ENCODE measurements at regions not wholly inside any gene's neighbourhood (a gene's known extent, or its start where the extent isn't known, plus 50 kb on each side); places are given as distances from the start of the nearest gene placed in this dataset.

GRCh38 chr9:99628849-99629620 is 192.7 kb upstream of the NR4A3 start:
- POLR2A ChIA-PET (ENCODE audit: partially characterized antibody): no interaction called here
- no peak for TF ChIP-seq SP2 (IDR thresholded peaks at IDR 0.05; ENCODE audit: low read length)
- TF ChIP-seq CHD2 (IDR thresholded peaks at IDR 0.05; ENCODE audit: low read length): no peak
- TF ChIP-seq CTCF (IDR thresholded peaks at IDR 0.05; ENCODE audit: control extremely low read depth in 1 of 3, insufficient read depth in 1 of 3, low read depth in 1 of 3, low read length in 3 of 3): no peak
- TF ChIP-seq TEAD4 (IDR thresholded peaks at IDR 0.05; ENCODE audit: low read depth, low read length): no peak
- TF ChIP-seq RBBP5 (IDR thresholded peaks at IDR 0.05; ENCODE audit: borderline replicate concordance, low read depth, low read length): no peak
- no peak for TF ChIP-seq JUN (IDR thresholded peaks at IDR 0.05; ENCODE audit: low read depth, low read length)
- no peak for TF ChIP-seq EGR1 (IDR thresholded peaks at IDR 0.05; ENCODE audit: borderline replicate concordance, low read depth, low read length)
- TF ChIP-seq POLR2AphosphoS5 (IDR thresholded peaks at IDR 0.05; ENCODE audit: low read depth, low read length): no peak
- TF ChIP-seq TBP (IDR thresholded peaks at IDR 0.05; ENCODE audit: low read depth, low read length): no peak
- no peak for TF ChIP-seq SIRT6 (IDR thresholded peaks at IDR 0.05; ENCODE audit: low read length)
- TF ChIP-seq GABPA (IDR thresholded peaks at IDR 0.05; ENCODE audit: borderline replicate concordance, insufficient read depth, low read length): no peak
- TF ChIP-seq BACH1 (IDR thresholded peaks at IDR 0.05; ENCODE audit: low read length): no peak

More at GRCh38 chr9:99628849-99629620, 192.7 kb upstream of the NR4A3 start:
- H3K23ac ChIP-seq (ENCODE audit: insufficient read length): no peak overlapping the region
- CTCF ChIA-PET (ENCODE audit: partially characterized antibody): no interaction called here
- no peak overlapping the region for H2BK120ac ChIP-seq (replicated peaks; ENCODE audit: low read depth, low read length)
- no peak overlapping the region for H2BK15ac ChIP-seq (ENCODE audit: low read length)
- 81% methylated on average over 3 of the region's 3 CpGs; no CpG with 5 or more reads in 1 of the 2 experiments for WGBS, 2 experiments (ENCODE audit: extremely low coverage in 1 of 2, insufficient coverage in 1 of 2, insufficient read length in 1 of 2, insufficient replicate concordance in 2 of 2, low coverage in 1 of 2, low lambda C conversion rate in 2 of 2, missing lambda C conversion rate in 1 of 2)
- H2BK12ac ChIP-seq (ENCODE audit: low read depth, low read length): no peak overlapping the region
- no peak overlapping the region for H3K14ac ChIP-seq (ENCODE audit: insufficient read length)
- no peak overlapping the region for H3K4me3 ChIP-seq (ENCODE audit: extremely low read depth in 1 of 4, insufficient read depth in 2 of 4, low read depth in 3 of 4, low read length in 4 of 4)
- H3K4me2 ChIP-seq (ENCODE audit: insufficient read depth in 1 of 2, low read depth in 2 of 2, low read length in 2 of 2): no peak overlapping the region
- FAIRE-seq: no peak
- no peak overlapping the region for H3K4ac ChIP-seq (replicated peaks; ENCODE audit: insufficient read length, low read depth, low read length)
- no peaks in the 10 kb centered on the region for H3K79me1 ChIP-seq (ENCODE audit: low read depth, low read length)
- H4K20me1 ChIP-seq (replicated peaks in 1 of 2; ENCODE audit: control insufficient read depth in 1 of 2, insufficient read depth in 2 of 2, low read length in 2 of 2): no peaks in the 10 kb centered on the region
- no peaks in the 10 kb centered on the region for H3K27me3 ChIP-seq (replicated peaks in 1 of 4; ENCODE audit: control insufficient read depth in 3 of 4, extremely low read depth in 1 of 4, insufficient read depth in 3 of 4, low read length in 3 of 4)
- no peaks in the 10 kb centered on the region for H3K36me3 ChIP-seq (ENCODE audit: control insufficient read depth in 2 of 4, insufficient read depth in 4 of 4, low read length in 3 of 4)
- no peaks in the 10 kb centered on the region for H3K4me1 ChIP-seq (replicated peaks in 1 of 4; ENCODE audit: control insufficient read depth in 3 of 4, insufficient read depth in 4 of 4, low read length in 3 of 4)
- H3K79me2 ChIP-seq (ENCODE audit: control insufficient read depth in 1 of 2, insufficient read depth in 2 of 2, low read length in 2 of 2): no peaks in the 10 kb centered on the region
- H3K56ac ChIP-seq (replicated peaks; ENCODE audit: insufficient read length, low read depth, low read length): no peak overlapping the region
- H2BK5ac ChIP-seq (ENCODE audit: low read depth, low read length): no peak overlapping the region
- H3K27ac ChIP-seq (ENCODE audit: low read depth, low read length): no peak overlapping the region
- H4K5ac ChIP-seq (ENCODE audit: insufficient read length, low read depth, low read length): no peak overlapping the region
- H4K91ac ChIP-seq (replicated peaks; ENCODE audit: insufficient read length, low read length): no peak overlapping the region
- H3K9ac ChIP-seq (replicated peaks in 1 of 4; ENCODE audit: extremely low read depth in 1 of 4, low read depth in 3 of 4, low read length in 3 of 4): no peak overlapping the region
- peak overlapping the region; percentile 84; the same call in 1 of the 2 replicates for H2AFZ ChIP-seq (ENCODE audit: low read length)
- H3K18ac ChIP-seq (ENCODE audit: extremely low read depth, low read length): no peak overlapping the region
- no peak overlapping the region for H2BK20ac ChIP-seq (ENCODE audit: low read length)
- no peak for DNase-seq (ENCODE audit: low read depth in 1 of 2, low spot score in 2 of 2)
- H3K23me2 ChIP-seq (ENCODE audit: low read depth, low read length): no peaks in the 10 kb centered on the region
- no peak overlapping the region for H2AK5ac ChIP-seq (ENCODE audit: low read depth, low read length)
- H4K8ac ChIP-seq (ENCODE audit: extremely low read depth, insufficient read depth, low read length): no peak overlapping the region
- H3K9me3 ChIP-seq (ENCODE audit: insufficient read depth in 2 of 2, low read depth in 1 of 2, low read length in 1 of 2): no peaks in the 10 kb centered on the region
